ENCODE measurements at regions not wholly inside any gene's neighbourhood (a gene's known extent, or its start where the extent isn't known, plus 50 kb on each side); places are given as distances from the start of the nearest gene placed in this dataset.

- no peak for TF ChIP-seq CTCF (conservative IDR thresholded peaks at IDR 0.05; ENCODE audit: low read depth in 2 of 2)
- no peak for TF ChIP-seq POLR2AphosphoS5 (IDR thresholded peaks at IDR 0.05; ENCODE audit: low read depth)
- no peak for TF ChIP-seq EZH2 (IDR thresholded peaks at IDR 0.05; ENCODE audit: low read depth, unreplicated experiment)
- TF ChIP-seq EZH2phosphoT487 (IDR thresholded peaks at IDR 0.05; ENCODE audit: unreplicated experiment), result no peak
- TF ChIP-seq ZNF331 (CRISPR knock-in tag; IDR thresholded peaks at IDR 0.05; ENCODE audit: low read depth), result no peak
Observed at GRCh38 chr2:239563561-239563960, 162.7 kb upstream of the HDAC4 start.
